Neural progenitor cell (in vitro differentiated cells): ENCODE measurements at regions not wholly inside any gene's neighbourhood (a gene's known extent, or its start where the extent isn't known, plus 50 kb on each side); places are given as distances from the start of the nearest gene placed in this dataset.
A peak's percentile ranks its signal among the peaks of the same experiment; 100 is the strongest.

Experiments used
- DNase-seq: peaks from one replicate; pipeline ENCODE4 v3.0.0-alpha.2; 2016; ENCODE audit warnings: low spot score
- H2AFZ ChIP-seq: fragments of 200-600 bp; sonication (generic); replicated peaks from 2 replicates; pipeline ENCODE4 v1.6.1; 2016; ENCODE audit warnings: antibody characterized with exemption
- H3F3A ChIP-seq: fragments of 200-600 bp; sonication (generic); 2 replicates; pipeline ENCODE4 v1.6.1; 2016; ENCODE audit warnings: antibody characterized with exemption, low read depth
- H3K27ac ChIP-seq: fragments of 200-600 bp; sonication (generic); 2 replicates; pipeline ENCODE4 v1.5.1; 2016; ENCODE audit warnings: mild to moderate bottlenecking
- H3K27me3 ChIP-seq: fragments of 200-600 bp; sonication (generic); 2 replicates; pipeline ENCODE4 v1.6.1; 2016; ENCODE audit warnings: mild to moderate bottlenecking, moderate library complexity
- H3K36me3 ChIP-seq: fragments of 200-600 bp; sonication (generic); 2 replicates; pipeline ENCODE4 v1.5.1; 2016
- H3K4me1 ChIP-seq: fragments of 200-600 bp; sonication (generic); 2 replicates; pipeline ENCODE4 v1.6.1; 2016; ENCODE audit warnings: mixed run types
- H3K4me2 ChIP-seq: fragments of 200-600 bp; sonication (generic); 2 replicates; pipeline ENCODE4 v1.6.1; 2016
- H3K4me3 ChIP-seq: fragments of 200-600 bp; sonication (generic); 2 replicates; pipeline ENCODE4 v1.5.1; 2016
- H3K79me2 ChIP-seq: fragments of 200-600 bp; sonication (generic); 2 replicates; pipeline ENCODE4 v1.6.1; 2016; ENCODE audit warnings: low read depth
- H3K9ac ChIP-seq: fragments of 200-600 bp; sonication (generic); 2 replicates; pipeline ENCODE4 v1.6.1; 2016
- H3K9me3 ChIP-seq: fragments of 200-600 bp; sonication (generic); 2 replicates; pipeline ENCODE4 v1.5.1; 2016; ENCODE audit warnings: low read depth
- H4K20me1 ChIP-seq: fragments of 200-600 bp; sonication (generic); 2 replicates; pipeline ENCODE4 v1.6.1; 2016; ENCODE audit warnings: low read depth
- H3K27ac Mint-ChIP-seq: 3 replicates; pipeline ENCODE4 v1.8.0; 2021; ENCODE audit warnings: mixed read lengths
- H3K27me3 Mint-ChIP-seq: 2 replicates; pipeline ENCODE4 v1.8.0; 2022; ENCODE audit warnings: low read depth, mild to moderate bottlenecking, inconsistent platforms, moderate library complexity, mixed read lengths; ENCODE audit not compliant: insufficient read depth
- H3K36me3 Mint-ChIP-seq: 3 replicates; pipeline ENCODE4 v1.8.0; 2021; ENCODE audit warnings: mixed read lengths
- H3K4me1 Mint-ChIP-seq: 3 replicates; pipeline ENCODE4 v1.8.0; 2021; ENCODE audit warnings: mixed read lengths
- H3K4me3 Mint-ChIP-seq: 3 replicates; pipeline ENCODE4 v1.8.0; 2021; ENCODE audit warnings: mild to moderate bottlenecking, moderate library complexity, mixed read lengths
- H3K9me3 Mint-ChIP-seq: 3 replicates; pipeline ENCODE4 v1.8.0; 2020; ENCODE audit warnings: mixed read lengths
- CTCF ChIP-seq: fragments of 200-600 bp; sonication (generic); IDR thresholded peaks from 2 replicates; pipeline ENCODE4 v1.5.1; 2017; ENCODE audit warnings: antibody characterized with exemption, mild to moderate bottlenecking
- EZH2 ChIP-seq: fragments of 200-600 bp; sonication (generic); IDR thresholded peaks from 2 replicates; pipeline ENCODE4 v1.6.1; 2017; ENCODE audit warnings: antibody characterized with exemption, mild to moderate bottlenecking, moderate library complexity
- EZH2phosphoT487 ChIP-seq: fragments of 200-600 bp; sonication (generic); IDR thresholded peaks from 2 replicates; pipeline ENCODE4 v1.6.1; 2017; ENCODE audit warnings: antibody characterized with exemption

GRCh38 chr2:147374423-147374811, 470.4 kb upstream of the ACVR2A start:
- Histone ChIP-seq H3K9me3 (no peaks in the 10 kb centered on the region), H3K9ac (no peak overlapping the region), H3K4me2 (peak overlapping the region; percentile 0), H3K27me3 (no peaks in the 10 kb centered on the region), H3K36me3 (no peaks in the 10 kb centered on the region), H2AFZ (no peak overlapping the region), H3K27ac (no peak overlapping the region), H3K79me2 (no peaks in the 10 kb centered on the region), H3K4me3 (no peak overlapping the region), H4K20me1 (no peaks in the 10 kb centered on the region), H3K4me1 (no peaks in the 10 kb centered on the region), H3F3A (no peaks in the 10 kb centered on the region)
- no peak for DNase-seq
- H3K4me1 Mint-ChIP-seq, result peaks cover 3% of the 10 kb centered on the region
- no peaks in the 10 kb centered on the region for H3K36me3 Mint-ChIP-seq
- H3K9me3 Mint-ChIP-seq, result no peaks in the 10 kb centered on the region
- no peaks in the 10 kb centered on the region for H3K27me3 Mint-ChIP-seq
- no peak overlapping the region for H3K4me3 Mint-ChIP-seq
- TF ChIP-seq CTCF, result no peak
- no peak for TF ChIP-seq EZH2phosphoT487
- TF ChIP-seq EZH2, result no peak
- H3K27ac Mint-ChIP-seq, result no peak overlapping the region

- peak overlapping the region; percentile 0 for H3K4me2 ChIP-seq
- Mint-ChIP-seq H3K27me3 (no peaks in the 10 kb centered on the region), H3K4me1 (peaks cover 3% of the 10 kb centered on the region), H3K9me3 (peaks cover 2% of the 10 kb centered on the region), H3K36me3 (no peaks in the 10 kb centered on the region), H3K4me3 (no peak overlapping the region), H3K27ac (no peak overlapping the region)
- no peak overlapping the region for H3K9ac ChIP-seq
- no peaks in the 10 kb centered on the region for H3K79me2 ChIP-seq
- no peak for TF ChIP-seq CTCF
- TF ChIP-seq EZH2phosphoT487, result no peak
- no peak for TF ChIP-seq EZH2
- no peak overlapping the region for H3K27ac ChIP-seq
- no peaks in the 10 kb centered on the region for H3K9me3 ChIP-seq
- H3K36me3 ChIP-seq, result no peaks in the 10 kb centered on the region
- no peaks in the 10 kb centered on the region for H4K20me1 ChIP-seq
- no peaks in the 10 kb centered on the region for H3F3A ChIP-seq
- H2AFZ ChIP-seq, result no peak overlapping the region
- H3K27me3 ChIP-seq, result no peaks in the 10 kb centered on the region
- no peak overlapping the region for H3K4me3 ChIP-seq
- DNase-seq, result no peak
- no peaks in the 10 kb centered on the region for H3K4me1 ChIP-seq
These were observed 470.9 kb upstream of the ACVR2A start for GRCh38 chr2:147373800-147374422.

GRCh38 chr2:147368306-147368705, 476.5 kb upstream of the ACVR2A start:
- Histone ChIP-seq H4K20me1 (no peaks in the 10 kb centered on the region), H3K27ac (no peak overlapping the region), H3K9me3 (no peaks in the 10 kb centered on the region), H3K4me1 (peaks cover 12% of the 10 kb centered on the region), H3K27me3 (no peaks in the 10 kb centered on the region), H2AFZ (peak overlapping the region; percentile 20), H3K36me3 (no peaks in the 10 kb centered on the region), H3K79me2 (no peaks in the 10 kb centered on the region), H3K4me3 (no peak overlapping the region), H3K9ac (no peak overlapping the region), H3K4me2 (no peak overlapping the region), H3F3A (peaks cover 9% of the 10 kb centered on the region)
- Mint-ChIP-seq H3K27me3 (no peaks in the 10 kb centered on the region), H3K36me3 (no peaks in the 10 kb centered on the region), H3K27ac (no peak overlapping the region), H3K9me3 (peaks cover 7% of the 10 kb centered on the region), H3K4me1 (peaks cover 15% of the 10 kb centered on the region), H3K4me3 (no peak overlapping the region)
- TF ChIP-seq CTCF (no peak), EZH2phosphoT487 (no peak), EZH2 (no peak)
- DNase-seq, result no peak
